ENCODE measurements at regions not wholly inside any gene's neighbourhood (a gene's known extent, or its start where the extent isn't known, plus 50 kb on each side); places are given as distances from the start of the nearest gene placed in this dataset.
A peak's percentile ranks its signal among the peaks of the same experiment; 100 is the strongest.

- TF ChIP-seq ZNF19 (tag by site-specific recombination; IDR thresholded peaks at IDR 0.05; ENCODE audit: low read depth), result no peak
- no peak for TF ChIP-seq BCL6B (tag by site-specific recombination; IDR thresholded peaks at IDR 0.05)
- no peak for TF ChIP-seq ZNF140 (tag by site-specific recombination; IDR thresholded peaks at IDR 0.05)
- TF ChIP-seq, protein P1, sequence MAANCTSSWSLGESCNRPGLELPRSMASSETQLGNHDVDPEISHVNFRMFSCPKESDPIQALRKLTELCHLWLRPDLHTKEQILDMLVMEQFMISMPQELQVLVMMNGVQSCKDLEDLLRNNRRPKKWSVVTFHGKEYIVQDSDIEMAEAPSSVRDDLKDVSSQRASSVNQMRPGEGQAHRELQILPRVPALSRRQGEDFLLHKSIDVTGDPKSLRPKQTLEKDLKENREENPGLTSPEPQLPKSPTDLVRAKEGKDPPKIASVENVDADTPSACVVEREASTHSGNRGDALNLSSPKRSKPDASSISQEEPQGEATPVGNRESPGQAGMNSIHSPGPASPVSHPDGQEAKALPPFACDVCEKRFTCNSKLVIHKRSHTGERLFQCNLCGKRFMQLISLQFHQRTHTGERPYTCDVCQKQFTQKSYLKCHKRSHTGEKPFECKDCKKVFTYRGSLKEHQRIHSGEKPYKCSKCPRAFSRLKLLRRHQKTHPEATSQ (tag by site-specific recombination; IDR thresholded peaks at IDR 0.05), result no peak
- no peak for TF ChIP-seq ZNF560 (tag by site-specific recombination; IDR thresholded peaks at IDR 0.05; ENCODE audit: borderline replicate concordance)
- TF ChIP-seq PRDM4 (tag by site-specific recombination; IDR thresholded peaks at IDR 0.05), result no peak
- TF ChIP-seq ZNF202 (tag by site-specific recombination; IDR thresholded peaks at IDR 0.05; ENCODE audit: borderline replicate concordance), result no peak
- no peak for TF ChIP-seq ZBTB20 (tag by site-specific recombination; IDR thresholded peaks at IDR 0.05)
Measured at GRCh38 chr16:5472552-5472951, 375.0 kb upstream of the EEF2KMT start (continued).

GRCh38 chr16:5468488-5468887 lies 370.9 kb upstream of the EEF2KMT start:
- CTCF ChIA-PET, result interaction anchor here (0.6 to 0.9 kb wide), 3 partner anchors 21 to 857 kb away, joined by 3 read pairs; no protein-coding TSS in a partner anchor
- H3K4me1 ChIP-seq (ENCODE audit: control insufficient read depth, insufficient read depth, low read length), result no peaks in the 10 kb centered on the region
- POLR2A ChIA-PET, result no interaction called here
- H3K4me3 ChIP-seq (ENCODE audit: low read depth, low read length), result no peak overlapping the region
- TF ChIP-seq ZNF146 (tag by site-specific recombination; IDR thresholded peaks at IDR 0.05) (peak; percentile 85), ZBTB8A (tag by site-specific recombination; IDR thresholded peaks at IDR 0.05) (no peak), ZNF350 (tag by site-specific recombination; IDR thresholded peaks at IDR 0.05) (no peak)
- H3K27ac ChIP-seq (ENCODE audit: extremely low read depth, low read depth, low read length), result no peak overlapping the region
- H3K36me3 ChIP-seq (ENCODE audit: control insufficient read depth in 2 of 2, insufficient read depth in 1 of 2, low read length in 2 of 2), result no peaks in the 10 kb centered on the region
- no peaks in the 10 kb centered on the region for H3K9me3 ChIP-seq (ENCODE audit: control insufficient read depth, insufficient read depth, low read depth, low read length)

GRCh38 chr16:5467552-5467951 lies 370.0 kb upstream of the EEF2KMT start:
- POLR2A ChIA-PET, result no interaction called here

More at GRCh38 chr16:5467552-5467951, 370.0 kb upstream of the EEF2KMT start:
- no peak overlapping the region for H3K27ac ChIP-seq (ENCODE audit: extremely low read depth, low read depth, low read length)
- no peaks in the 10 kb centered on the region for H3K36me3 ChIP-seq (ENCODE audit: control insufficient read depth in 2 of 2, insufficient read depth in 1 of 2, low read length in 2 of 2)
- CTCF ChIA-PET, result interaction anchor here (0.6 kb wide), 1 partner anchor 86 kb away, joined by 3 read pairs; no protein-coding TSS in a partner anchor
- H3K4me1 ChIP-seq (ENCODE audit: control insufficient read depth, insufficient read depth, low read length), result no peaks in the 10 kb centered on the region
- no peaks in the 10 kb centered on the region for H3K9me3 ChIP-seq (ENCODE audit: control insufficient read depth, insufficient read depth, low read depth, low read length)
- TF ChIP-seq SCRT2 (tag by site-specific recombination; IDR thresholded peaks at IDR 0.05) (no peak), PRDM4 (tag by site-specific recombination; IDR thresholded peaks at IDR 0.05) (no peak), ZNF791 (tag by site-specific recombination; IDR thresholded peaks at IDR 0.05) (no peak), ZNF311 (tag by site-specific recombination; IDR thresholded peaks at IDR 0.05; ENCODE audit: borderline replicate concordance) (no peak), ZNF768 (tag by site-specific recombination; IDR thresholded peaks at IDR 0.05) (no peak), ZNF585B (tag by site-specific recombination; IDR thresholded peaks at IDR 0.05) (no peak), FEZF1 (tag by site-specific recombination; IDR thresholded peaks at IDR 0.05) (no peak), ZNF776 (tag by site-specific recombination; IDR thresholded peaks at IDR 0.05; ENCODE audit: borderline replicate concordance) (no peak), ZNF426 (tag by site-specific recombination; IDR thresholded peaks at IDR 0.05) (no peak), ZNF433 (tag by site-specific recombination; IDR thresholded peaks at IDR 0.05; ENCODE audit: low read depth) (no peak)
- TF ChIP-seq, protein P2, sequence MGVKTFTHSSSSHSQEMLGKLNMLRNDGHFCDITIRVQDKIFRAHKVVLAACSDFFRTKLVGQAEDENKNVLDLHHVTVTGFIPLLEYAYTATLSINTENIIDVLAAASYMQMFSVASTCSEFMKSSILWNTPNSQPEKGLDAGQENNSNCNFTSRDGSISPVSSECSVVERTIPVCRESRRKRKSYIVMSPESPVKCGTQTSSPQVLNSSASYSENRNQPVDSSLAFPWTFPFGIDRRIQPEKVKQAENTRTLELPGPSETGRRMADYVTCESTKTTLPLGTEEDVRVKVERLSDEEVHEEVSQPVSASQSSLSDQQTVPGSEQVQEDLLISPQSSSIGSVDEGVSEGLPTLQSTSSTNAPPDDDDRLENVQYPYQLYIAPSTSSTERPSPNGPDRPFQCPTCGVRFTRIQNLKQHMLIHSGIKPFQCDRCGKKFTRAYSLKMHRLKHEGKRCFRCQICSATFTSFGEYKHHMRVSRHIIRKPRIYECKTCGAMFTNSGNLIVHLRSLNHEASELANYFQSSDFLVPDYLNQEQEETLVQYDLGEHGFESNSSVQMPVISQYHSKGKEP (tag by site-specific recombination; IDR thresholded peaks at IDR 0.05), result no peak
- H3K4me3 ChIP-seq (ENCODE audit: low read depth, low read length), result no peak overlapping the region

All from HEK293 (cell line).